IMR-90 (cell line): ENCODE measurements at regions not wholly inside any gene's neighbourhood (a gene's known extent, or its start where the extent isn't known, plus 50 kb on each side); places are given as distances from the start of the nearest gene placed in this dataset.

Source experiments
- BHLHE40 ChIP-seq: fragments of 150-350 bp; IDR thresholded peaks from 2 replicates; pipeline ENCODE4 v1.6.1; 2016; ENCODE audit warnings: mild to moderate bottlenecking, low read depth, low read length
- CEBPB ChIP-seq: IDR thresholded peaks from 2 replicates; pipeline ENCODE4 v1.6.1; 2012; ENCODE audit warnings: low read depth, low read length, improper control_type of control experiment
- CHD1 ChIP-seq: IDR thresholded peaks from 2 replicates; pipeline ENCODE4 v1.6.1; 2012; ENCODE audit warnings: low read depth, low read length, improper control_type of control experiment
- CTCF ChIP-seq: conservative IDR thresholded peaks from 2 replicates; pipeline ENCODE4 v1.5.1; 2012; ENCODE audit warnings: mild to moderate bottlenecking, low read depth, low read length, improper control_type of control experiment
- MAZ ChIP-seq: IDR thresholded peaks from 2 replicates; pipeline ENCODE4 v1.6.1; 2012; ENCODE audit warnings: low read depth, mild to moderate bottlenecking, low read length, improper control_type of control experiment, moderate library complexity, borderline replicate concordance
- POLR2A ChIP-seq: IDR thresholded peaks from 2 replicates; pipeline ENCODE4 v1.6.1; 2012; ENCODE audit warnings: mild to moderate bottlenecking, low read depth, low read length
- RCOR1 ChIP-seq: IDR thresholded peaks from 2 replicates; pipeline ENCODE4 v1.6.1; 2012; ENCODE audit warnings: mild to moderate bottlenecking, low read length, improper control_type of control experiment; ENCODE audit not compliant: insufficient replicate concordance
- SMC3 ChIP-seq: fragments of 150-350 bp; IDR thresholded peaks from 2 replicates; pipeline ENCODE4 v1.6.1; 2016; ENCODE audit warnings: low read depth, mild to moderate bottlenecking, antibody characterized with exemption, low read length, moderate library complexity

DNA sequence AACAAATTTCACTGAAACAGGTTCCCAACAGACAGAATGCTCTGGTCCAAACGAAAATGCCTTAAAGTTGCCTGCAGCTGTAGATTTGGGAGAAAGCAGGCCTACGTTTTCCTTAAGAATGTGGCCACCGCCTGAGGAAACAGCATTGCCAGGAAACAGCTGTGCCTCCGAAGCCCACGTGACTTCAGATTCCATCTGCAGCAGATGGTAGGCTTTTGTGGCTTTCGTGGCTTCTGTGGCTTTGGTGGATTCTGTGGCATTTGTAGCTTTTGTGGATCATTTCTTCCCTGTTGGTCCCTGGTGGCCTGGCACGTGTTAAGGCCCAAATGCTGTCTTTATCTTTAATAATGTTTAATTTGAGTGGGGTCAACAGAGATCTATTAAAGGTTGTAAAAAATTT lies 222.9 kb downstream of the TTLL2 start:
- TF ChIP-seq POLR2A: no peak
- TF ChIP-seq CHD1: no peak
- TF ChIP-seq CTCF: no peak
- no peak for TF ChIP-seq SMC3
- no peak for TF ChIP-seq RCOR1
- no peak for TF ChIP-seq MAZ
- TF ChIP-seq CEBPB: no peak
- TF ChIP-seq BHLHE40: no peak
